SK-N-MC (cell line): ENCODE measurements at regions not wholly inside any gene's neighbourhood (a gene's known extent, or its start where the extent isn't known, plus 50 kb on each side); places are given as distances from the start of the nearest gene placed in this dataset.

Experiments
- EZH2 ChIP-seq: fragments of 200-600 bp; sonication (generic); IDR thresholded peaks from one replicate; pipeline ENCODE4 v1.6.1; 2017; ENCODE audit warnings: antibody characterized with exemption
- POLR2AphosphoS5 ChIP-seq: IDR thresholded peaks from 2 replicates; pipeline ENCODE4 v1.6.1; 2012; ENCODE audit warnings: mild to moderate bottlenecking, low read depth, low read length, borderline replicate concordance

DNA sequence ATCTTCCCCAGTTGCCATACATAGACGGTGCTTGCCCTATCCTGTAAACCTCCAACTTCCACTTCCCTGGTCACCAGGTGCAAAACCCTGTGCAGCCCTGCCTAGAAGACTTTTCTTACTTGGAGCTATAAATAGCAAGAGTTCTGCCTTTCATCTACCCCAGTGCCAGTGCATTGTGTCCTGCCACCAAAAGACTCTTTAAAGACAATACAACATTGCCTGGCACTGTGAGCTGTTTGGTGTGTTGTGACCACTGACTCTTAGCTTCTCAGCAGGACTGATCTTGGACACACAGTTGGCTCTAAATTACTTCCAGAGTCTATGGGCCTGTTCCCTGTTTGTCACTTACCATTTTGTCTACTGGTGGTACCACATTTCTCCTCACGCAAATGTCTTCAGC, 608.1 kb downstream of the CDH9 start:
- no peak for TF ChIP-seq EZH2
- TF ChIP-seq POLR2AphosphoS5, result no peak
